ENCODE measurements at regions not wholly inside any gene's neighbourhood (a gene's known extent, or its start where the extent isn't known, plus 50 kb on each side); places are given as distances from the start of the nearest gene placed in this dataset.

DNA sequence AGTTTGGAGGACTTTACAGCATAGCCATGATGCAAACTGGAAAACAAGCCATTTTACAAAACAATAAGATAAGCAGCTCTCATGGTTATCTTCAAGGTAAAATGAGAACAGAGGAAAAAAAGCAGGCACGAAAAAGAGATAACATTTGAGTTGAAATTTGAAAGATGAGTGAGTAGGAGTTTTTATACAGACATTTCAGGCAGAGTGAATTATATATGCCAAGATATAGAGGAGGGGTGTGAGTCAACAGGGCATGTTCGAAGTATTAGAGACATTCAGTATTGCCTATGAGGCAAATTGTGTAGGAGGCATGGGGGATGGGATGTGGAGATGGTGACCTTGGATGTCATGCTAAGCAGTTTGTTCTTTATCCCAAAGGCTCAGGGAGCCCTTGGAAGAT, 240.5 kb upstream of the MAN1A1 start:
- intact Hi-C loops (cut with DNase I) = no loop called here
- no peak overlapping the region for H3K27ac ChIP-seq
- TF ChIP-seq, protein P1, sequence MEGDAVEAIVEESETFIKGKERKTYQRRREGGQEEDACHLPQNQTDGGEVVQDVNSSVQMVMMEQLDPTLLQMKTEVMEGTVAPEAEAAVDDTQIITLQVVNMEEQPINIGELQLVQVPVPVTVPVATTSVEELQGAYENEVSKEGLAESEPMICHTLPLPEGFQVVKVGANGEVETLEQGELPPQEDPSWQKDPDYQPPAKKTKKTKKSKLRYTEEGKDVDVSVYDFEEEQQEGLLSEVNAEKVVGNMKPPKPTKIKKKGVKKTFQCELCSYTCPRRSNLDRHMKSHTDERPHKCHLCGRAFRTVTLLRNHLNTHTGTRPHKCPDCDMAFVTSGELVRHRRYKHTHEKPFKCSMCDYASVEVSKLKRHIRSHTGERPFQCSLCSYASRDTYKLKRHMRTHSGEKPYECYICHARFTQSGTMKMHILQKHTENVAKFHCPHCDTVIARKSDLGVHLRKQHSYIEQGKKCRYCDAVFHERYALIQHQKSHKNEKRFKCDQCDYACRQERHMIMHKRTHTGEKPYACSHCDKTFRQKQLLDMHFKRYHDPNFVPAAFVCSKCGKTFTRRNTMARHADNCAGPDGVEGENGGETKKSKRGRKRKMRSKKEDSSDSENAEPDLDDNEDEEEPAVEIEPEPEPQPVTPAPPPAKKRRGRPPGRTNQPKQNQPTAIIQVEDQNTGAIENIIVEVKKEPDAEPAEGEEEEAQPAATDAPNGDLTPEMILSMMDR (IDR thresholded peaks at IDR 0.05) = no peak
- H3K9me3 ChIP-seq = no peaks in the 10 kb centered on the region
- no peaks in the 10 kb centered on the region for H3K36me3 ChIP-seq
- no peaks in the 10 kb centered on the region for H3K27me3 ChIP-seq
- no peak for DNase-seq (ENCODE audit: low spot score in 2 of 2)
- no peaks in the 10 kb centered on the region for H3K4me1 ChIP-seq
- no peak overlapping the region for H3K4me3 ChIP-seq

DNA sequence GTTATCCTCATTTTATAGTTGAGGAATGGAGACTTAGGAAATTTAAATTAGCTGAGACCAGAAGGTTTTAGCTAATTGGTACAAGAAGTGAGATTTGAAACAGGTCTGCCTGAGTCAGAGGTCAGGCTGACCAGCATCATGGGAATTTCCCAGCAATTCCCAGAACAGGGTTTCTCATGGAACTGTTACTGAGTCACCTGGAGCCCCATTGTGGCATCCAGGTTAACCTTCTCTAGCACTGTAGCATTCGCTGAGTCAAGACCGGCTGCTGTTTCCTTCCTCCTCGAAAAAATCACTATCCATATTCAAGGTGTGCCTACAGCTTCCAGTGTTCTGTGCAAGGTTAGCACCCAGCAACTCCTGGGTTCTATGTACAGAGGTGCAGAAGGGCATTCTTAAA, 238.0 kb upstream of the MAN1A1 start:
- H3K9me3 ChIP-seq = no peaks in the 10 kb centered on the region
- intact Hi-C loops (cut with DNase I) = no loop called here
- DNase-seq (ENCODE audit: low spot score in 2 of 2) = no peak

DNA sequence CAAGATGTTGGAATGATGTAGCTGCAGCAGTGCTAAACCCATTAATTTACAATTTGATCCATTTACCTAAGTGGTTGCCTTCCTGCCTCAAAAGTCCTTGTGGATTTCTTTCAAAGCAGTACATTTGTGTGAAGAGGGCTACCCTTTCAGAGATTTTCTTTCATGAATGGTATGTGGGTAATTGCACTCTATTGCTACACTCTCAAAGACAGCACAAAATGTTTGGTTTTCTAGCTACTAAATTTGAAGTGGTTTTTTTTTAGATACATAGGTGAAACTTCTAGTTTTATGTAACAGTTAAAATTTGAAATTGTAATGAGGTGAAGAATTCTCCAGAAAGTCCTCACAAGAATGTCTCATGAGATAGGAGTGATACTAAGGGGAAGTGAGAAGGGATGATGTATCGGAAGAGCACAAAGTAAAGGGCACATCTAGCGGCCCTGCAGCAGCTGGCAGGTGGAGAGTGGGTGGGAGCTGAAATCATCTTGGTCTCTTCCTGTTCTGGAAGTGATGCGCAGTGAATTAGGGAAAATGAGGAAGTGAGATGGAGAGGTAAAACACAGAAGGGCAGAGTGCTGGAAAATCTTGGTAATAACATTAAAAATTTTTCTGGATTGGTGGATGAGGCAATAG, 236.8 kb upstream of the MAN1A1 start:
- Histone ChIP-seq H3K4me3 (no peak overlapping the region), H3K4me1 (no peaks in the 10 kb centered on the region), H3K36me3 (no peaks in the 10 kb centered on the region), H3K9me3 (no peaks in the 10 kb centered on the region), H3K27me3 (no peaks in the 10 kb centered on the region), H3K27ac (no peak overlapping the region)
- TF ChIP-seq, protein P1 (IDR thresholded peaks at IDR 0.05) = no peak
- intact Hi-C loops (cut with DNase I) = no loop called here
- no peak for DNase-seq (ENCODE audit: low spot score in 2 of 2)

More for the DNA sequence above, 238.0 kb upstream of the MAN1A1 start:
- Histone ChIP-seq H3K27me3 (no peaks in the 10 kb centered on the region), H3K36me3 (no peaks in the 10 kb centered on the region), H3K4me3 (no peak overlapping the region), H3K4me1 (no peaks in the 10 kb centered on the region), H3K27ac (no peak overlapping the region)
- TF ChIP-seq, protein P1 (IDR thresholded peaks at IDR 0.05) = no peak

DNA sequence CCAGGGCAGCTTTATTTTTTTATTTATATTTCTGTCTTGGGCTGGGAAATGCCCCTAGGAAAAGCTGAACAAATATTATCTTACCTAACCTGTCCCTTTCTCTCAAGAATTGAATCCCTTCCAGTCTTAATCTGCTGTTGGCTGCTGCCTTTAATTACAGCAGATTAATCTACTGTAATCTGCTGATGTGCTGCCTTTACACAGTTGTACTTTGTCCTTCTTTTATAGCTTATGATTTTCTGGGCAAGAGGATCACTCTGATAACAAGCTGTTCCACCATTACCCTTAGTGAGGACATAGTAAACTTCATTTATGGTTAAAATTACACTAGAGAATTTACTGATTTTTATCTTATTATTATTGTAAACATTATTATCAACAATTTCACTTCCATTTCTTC, 234.5 kb upstream of the MAN1A1 start:
- intact Hi-C loops (cut with DNase I) = no loop called here
- TF ChIP-seq, protein P1 (IDR thresholded peaks at IDR 0.05) = no peak
- H3K36me3 ChIP-seq = no peaks in the 10 kb centered on the region
- H3K4me3 ChIP-seq = no peak overlapping the region
- DNase-seq (ENCODE audit: low spot score in 2 of 2) = no peak
- no peaks in the 10 kb centered on the region for H3K27me3 ChIP-seq
- no peaks in the 10 kb centered on the region for H3K4me1 ChIP-seq
- no peak overlapping the region for H3K27ac ChIP-seq
- no peaks in the 10 kb centered on the region for H3K9me3 ChIP-seq

DNA sequence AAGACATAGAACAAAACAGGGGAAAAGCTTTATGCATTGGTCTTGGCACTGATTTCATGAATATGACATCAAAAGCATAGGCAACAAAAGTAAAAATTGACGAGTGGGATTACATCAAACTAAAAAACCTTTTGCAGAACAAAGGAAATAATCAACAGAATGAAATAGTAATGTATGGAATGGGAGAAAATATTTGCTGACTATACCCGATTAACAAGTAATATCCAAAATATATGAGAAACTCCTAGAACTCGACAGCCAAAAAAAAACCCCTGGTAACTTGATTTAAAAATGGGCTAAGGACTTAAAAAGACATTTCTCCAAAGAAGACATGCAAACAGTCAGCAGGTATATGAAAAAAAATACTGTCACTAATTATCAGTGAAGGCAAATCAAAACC, 231.7 kb upstream of the MAN1A1 start:
- no peak for DNase-seq (ENCODE audit: low spot score in 2 of 2)
- peaks cover 0 to 9% of the 10 kb centered on the region in 2 donors for H3K9me3 ChIP-seq
- TF ChIP-seq, protein P1 (IDR thresholded peaks at IDR 0.05) = no peak
- H3K4me1 ChIP-seq = no peaks in the 10 kb centered on the region
- intact Hi-C loops (cut with DNase I) = no loop called here
- no peaks in the 10 kb centered on the region for H3K27me3 ChIP-seq
- no peaks in the 10 kb centered on the region for H3K36me3 ChIP-seq
- no peak overlapping the region for H3K4me3 ChIP-seq
- H3K27ac ChIP-seq = no peak overlapping the region

DNA sequence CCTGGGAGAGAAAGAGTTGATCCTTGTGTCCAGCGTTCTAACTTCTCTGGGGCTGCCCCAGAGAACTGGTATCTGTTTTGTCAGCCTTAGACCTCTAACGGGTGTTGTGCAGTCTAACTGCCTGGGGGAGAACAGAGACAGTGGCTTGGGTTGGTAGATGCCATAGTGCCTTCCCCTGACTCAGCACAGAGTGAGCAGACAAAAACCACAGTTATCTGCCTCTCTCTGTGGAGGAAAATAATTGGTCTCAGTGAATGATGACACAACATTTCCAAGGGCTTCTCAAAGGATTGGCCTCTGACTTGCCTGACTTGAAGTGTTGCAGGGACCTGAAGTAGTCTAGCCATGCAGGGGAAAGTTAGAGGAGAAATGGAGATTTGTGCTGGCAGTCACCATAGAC, 226.2 kb upstream of the MAN1A1 start:
- Histone ChIP-seq H3K9me3 (peaks cover 0 to 13% of the 10 kb centered on the region in 2 donors), H3K4me1 (no peaks in the 10 kb centered on the region), H3K4me3 (no peak overlapping the region), H3K27me3 (no peaks in the 10 kb centered on the region), H3K27ac (no peak overlapping the region), H3K36me3 (no peaks in the 10 kb centered on the region)
- TF ChIP-seq, protein P1 (IDR thresholded peaks at IDR 0.05) = no peak
- no peak for DNase-seq (ENCODE audit: low spot score in 2 of 2)
- intact Hi-C loops (cut with DNase I) = no loop called here

Data from ascending aorta (tissue), 2 donors.